ENCODE measurements at regions not wholly inside any gene's neighbourhood (a gene's known extent, or its start where the extent isn't known, plus 50 kb on each side); places are given as distances from the start of the nearest gene placed in this dataset.

GRCh38 chrX:138492371-138492770, 219.1 kb downstream of the FGF13 start:
- DNase-seq (ENCODE audit: low spot score) = no peak
- Histone ChIP-seq H3K9me3 (ENCODE audit: low read depth) (no peaks in the 10 kb centered on the region), H2AFZ (no peak overlapping the region), H3K4me2 (no peak overlapping the region), H3K27me3 (no peaks in the 10 kb centered on the region), H3K4me1 (ENCODE audit: insufficient read depth) (no peaks in the 10 kb centered on the region), H3K27ac (no peak overlapping the region), H3K79me2 (no peaks in the 10 kb centered on the region), H4K20me1 (ENCODE audit: insufficient read depth, poor library complexity, severe bottlenecking) (no peaks in the 10 kb centered on the region), H3K36me3 (replicated peaks; ENCODE audit: insufficient read depth, low read depth) (no peaks in the 10 kb centered on the region), H3K4me3 (no peak overlapping the region), H3K9me2 (replicated peaks; ENCODE audit: insufficient read depth) (no peaks in the 10 kb centered on the region)
- TF ChIP-seq EZH2phosphoT487 (IDR thresholded peaks at IDR 0.05; ENCODE audit: low read depth, severe bottlenecking, unreplicated experiment) (no peak), EZH2 (IDR thresholded peaks at IDR 0.05; ENCODE audit: borderline replicate concordance) (no peak), CTCF (IDR thresholded peaks at IDR 0.05; ENCODE audit: poor library complexity) (no peak)
- WGBS (ENCODE audit: low lambda C conversion rate, missing lambda C conversion rate) = 86% methylated on average over 3 of the region's 3 CpGs

GRCh38 chrX:138487866-138488265, 223.7 kb downstream of the FGF13 start:
- 75% methylated on average over 6 of the region's 6 CpGs for WGBS (ENCODE audit: low lambda C conversion rate, missing lambda C conversion rate)
- Histone ChIP-seq H3K79me2 (no peaks in the 10 kb centered on the region), H3K9me2 (replicated peaks; ENCODE audit: insufficient read depth) (no peaks in the 10 kb centered on the region), H4K20me1 (ENCODE audit: insufficient read depth, poor library complexity, severe bottlenecking) (no peaks in the 10 kb centered on the region), H3K27me3 (no peaks in the 10 kb centered on the region), H2AFZ (no peak overlapping the region), H3K4me1 (ENCODE audit: insufficient read depth) (no peaks in the 10 kb centered on the region), H3K27ac (no peak overlapping the region), H3K36me3 (replicated peaks; ENCODE audit: insufficient read depth, low read depth) (no peaks in the 10 kb centered on the region), H3K4me2 (no peak overlapping the region), H3K9me3 (ENCODE audit: low read depth) (no peaks in the 10 kb centered on the region), H3K4me3 (no peak overlapping the region)
- TF ChIP-seq EZH2phosphoT487 (IDR thresholded peaks at IDR 0.05; ENCODE audit: low read depth, severe bottlenecking, unreplicated experiment) (no peak), EZH2 (IDR thresholded peaks at IDR 0.05; ENCODE audit: borderline replicate concordance) (no peak)
- no peak for DNase-seq (ENCODE audit: low spot score)

- no peaks in the 10 kb centered on the region for H3K79me2 ChIP-seq
- DNase-seq (ENCODE audit: low spot score) = no peak
- H3K9me3 ChIP-seq (ENCODE audit: low read depth) = no peaks in the 10 kb centered on the region
- no peaks in the 10 kb centered on the region for H3K27me3 ChIP-seq
- H3K27ac ChIP-seq = no peak overlapping the region
- H3K9me2 ChIP-seq (replicated peaks; ENCODE audit: insufficient read depth) = no peaks in the 10 kb centered on the region
- H3K4me2 ChIP-seq = no peak overlapping the region
- no peak overlapping the region for H2AFZ ChIP-seq
- H3K36me3 ChIP-seq (replicated peaks; ENCODE audit: insufficient read depth, low read depth) = no peaks in the 10 kb centered on the region
- H4K20me1 ChIP-seq (ENCODE audit: insufficient read depth, poor library complexity, severe bottlenecking) = no peaks in the 10 kb centered on the region
- 50% methylated on average over 1 of the region's 1 CpG for WGBS (ENCODE audit: low lambda C conversion rate, missing lambda C conversion rate)
- TF ChIP-seq CTCF (IDR thresholded peaks at IDR 0.05; ENCODE audit: poor library complexity) (no peak), EZH2 (IDR thresholded peaks at IDR 0.05; ENCODE audit: borderline replicate concordance) (no peak), EZH2phosphoT487 (IDR thresholded peaks at IDR 0.05; ENCODE audit: low read depth, severe bottlenecking, unreplicated experiment) (no peak)
- no peak overlapping the region for H3K4me3 ChIP-seq
- no peaks in the 10 kb centered on the region for H3K4me1 ChIP-seq (ENCODE audit: insufficient read depth)
Measured at GRCh38 chrX:138485767-138486166, 225.8 kb downstream of the FGF13 start.

GRCh38 chrX:138485224-138485623, 226.3 kb downstream of the FGF13 start:
- no peaks in the 10 kb centered on the region for H3K9me2 ChIP-seq (replicated peaks; ENCODE audit: insufficient read depth)
- H3K9me3 ChIP-seq (ENCODE audit: low read depth) = no peaks in the 10 kb centered on the region
- H3K79me2 ChIP-seq = no peaks in the 10 kb centered on the region
- no peaks in the 10 kb centered on the region for H3K36me3 ChIP-seq (replicated peaks; ENCODE audit: insufficient read depth, low read depth)
- no peaks in the 10 kb centered on the region for H4K20me1 ChIP-seq (ENCODE audit: insufficient read depth, poor library complexity, severe bottlenecking)
- H3K27ac ChIP-seq = no peak overlapping the region
- no peak for DNase-seq (ENCODE audit: low spot score)
- no peak overlapping the region for H3K4me3 ChIP-seq
- TF ChIP-seq EZH2 (IDR thresholded peaks at IDR 0.05; ENCODE audit: borderline replicate concordance) (no peak), EZH2phosphoT487 (IDR thresholded peaks at IDR 0.05; ENCODE audit: low read depth, severe bottlenecking, unreplicated experiment) (no peak), CTCF (IDR thresholded peaks at IDR 0.05; ENCODE audit: poor library complexity) (no peak)
- no peaks in the 10 kb centered on the region for H3K27me3 ChIP-seq
- H2AFZ ChIP-seq = no peak overlapping the region
- no peak overlapping the region for H3K4me2 ChIP-seq
- WGBS (ENCODE audit: low lambda C conversion rate, missing lambda C conversion rate) = 78% methylated on average over 2 of the region's 2 CpGs
- H3K4me1 ChIP-seq (ENCODE audit: insufficient read depth) = no peaks in the 10 kb centered on the region
